ENCODE measurements at regions not wholly inside any gene's neighbourhood (a gene's known extent, or its start where the extent isn't known, plus 50 kb on each side); places are given as distances from the start of the nearest gene placed in this dataset.

DNA sequence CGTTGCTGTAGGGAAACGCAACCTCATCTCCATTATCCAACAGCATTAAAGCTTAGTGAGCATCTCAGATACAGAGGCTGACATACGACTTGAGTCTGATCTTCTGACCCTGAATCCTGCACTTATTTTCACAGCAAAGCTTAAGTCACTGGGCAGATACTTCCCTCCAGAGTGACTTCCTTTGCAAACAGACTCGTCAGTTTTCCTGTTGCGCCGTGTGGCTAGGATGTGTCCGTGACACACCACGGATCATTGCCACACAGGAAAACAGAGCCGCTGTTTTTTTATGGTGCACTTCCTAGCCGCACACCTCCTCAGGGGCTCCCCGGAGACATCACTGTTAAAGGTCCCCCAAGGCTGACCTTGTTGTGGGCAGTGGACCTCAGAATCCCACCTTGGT, 94.9 kb upstream of the MKI67 start:
- in situ Hi-C loops (cut with HindIII; ENCODE audit: extremely low pct_ligation_motif_present, low pct_unique_long_range_greater_than_20kb) (no loop called here), intact Hi-C loops (cut with micrococcal nuclease; ENCODE audit: unreplicated experiment) (no loop called here)
- ChIA-PET CTCF (ENCODE audit: low intra/inter-chr PET ratio, low total read pairs) (no interaction called here), POLR2A (no interaction called here)
- H3K27me3 ChIP-seq (ENCODE audit: control insufficient read depth in 1 of 2, insufficient read depth in 2 of 2, low read length in 2 of 2), result peaks cover 9 to 22% of the 10 kb centered on the region in 2 experiments; a peak in 4 of 5 replicates
- H3K27ac ChIP-seq (ENCODE audit: extremely low read length, insufficient read depth, low read length), result no peak overlapping the region
- DNase-seq (ENCODE audit: low spot score) (no peak), FAIRE-seq (no peak), ATAC-seq (no peak)
- H3K36me3 ChIP-seq (replicated peaks in 1 of 2; ENCODE audit: control insufficient read depth in 1 of 2, insufficient read depth in 2 of 2, low read length in 2 of 2), result no peaks in the 10 kb centered on the region
- H3K9me3 ChIP-seq (ENCODE audit: low read length), result no peaks in the 10 kb centered on the region
- no TSS peak for BruUV-seq (replicated peaks)
- H3K9ac ChIP-seq (ENCODE audit: insufficient read depth, low read depth, low read length), result no peak overlapping the region
- 38% methylated on average over 11 of the region's 11 CpGs for WGBS (ENCODE audit: low lambda C conversion rate)
- no peak overlapping the region for H2AFZ ChIP-seq (ENCODE audit: low read length)
- no peak overlapping the region for H3K4me3 ChIP-seq (replicated peaks in 1 of 3; ENCODE audit: insufficient read depth in 1 of 3, low read depth in 2 of 3, low read length in 3 of 3)
- peaks cover 7% of the 10 kb centered on the region; the same call in 1 of the 2 replicates for H3K4me1 ChIP-seq (ENCODE audit: insufficient read depth, low read length)
- no peak overlapping the region for H3K4me2 ChIP-seq (ENCODE audit: low read depth, low read length)
- H3K79me2 ChIP-seq (ENCODE audit: insufficient read depth, low read length), result no peaks in the 10 kb centered on the region
- no peaks in the 10 kb centered on the region for H4K20me1 ChIP-seq (ENCODE audit: insufficient read depth, low read length)
- TF ChIP-seq ZBTB7A (CRISPR knock-in tag; IDR thresholded peaks at IDR 0.05) (no peak), ZNF564 (CRISPR knock-in tag; IDR thresholded peaks at IDR 0.05) (no peak), ZNF709 (CRISPR knock-in tag; IDR thresholded peaks at IDR 0.05) (no peak), MXD4 (CRISPR knock-in tag; IDR thresholded peaks at IDR 0.05) (no peak), YEATS4 (CRISPR knock-in tag; IDR thresholded peaks at IDR 0.05; ENCODE audit: borderline replicate concordance) (no peak), ZNF713 (CRISPR knock-in tag; IDR thresholded peaks at IDR 0.05) (no peak), MXI1 (IDR thresholded peaks at IDR 0.05; ENCODE audit: borderline replicate concordance, low read depth, low read length) (no peak), TOE1 (CRISPR knock-in tag; IDR thresholded peaks at IDR 0.05) (no peak), ETV6 (CRISPR knock-in tag; conservative IDR thresholded peaks at IDR 0.05) (no peak), KLF16 (CRISPR knock-in tag; IDR thresholded peaks at IDR 0.05) (no peak), KLF13 (CRISPR knock-in tag; IDR thresholded peaks at IDR 0.05) (no peak), SALL2 (CRISPR knock-in tag; IDR thresholded peaks at IDR 0.05) (no peak), SMC3 (IDR thresholded peaks at IDR 0.05; ENCODE audit: low read length) (no peak), ZNF605 (CRISPR knock-in tag; IDR thresholded peaks at IDR 0.05) (no peak)
- TF ChIP-seq, protein P1, sequence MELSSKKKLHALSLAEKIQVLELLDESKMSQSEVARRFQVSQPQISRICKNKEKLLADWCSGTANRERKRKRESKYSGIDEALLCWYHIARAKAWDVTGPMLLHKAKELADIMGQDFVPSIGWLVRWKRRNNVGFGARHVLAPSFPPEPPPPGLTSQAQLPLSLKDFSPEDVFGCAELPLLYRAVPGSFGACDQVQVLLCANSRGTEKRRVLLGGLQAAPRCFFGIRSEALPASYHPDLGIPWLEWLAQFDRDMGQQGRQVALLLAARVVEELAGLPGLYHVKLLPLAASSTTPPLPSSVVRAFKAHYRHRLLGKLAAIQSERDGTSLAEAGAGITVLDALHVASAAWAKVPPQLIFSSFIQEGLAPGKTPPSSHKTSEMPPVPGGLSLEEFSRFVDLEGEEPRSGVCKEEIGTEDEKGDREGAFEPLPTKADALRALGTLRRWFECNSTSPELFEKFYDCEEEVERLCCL (CRISPR knock-in tag; IDR thresholded peaks at IDR 0.05; ENCODE audit: borderline replicate concordance), result no peak
- TF ChIP-seq, protein P2, sequence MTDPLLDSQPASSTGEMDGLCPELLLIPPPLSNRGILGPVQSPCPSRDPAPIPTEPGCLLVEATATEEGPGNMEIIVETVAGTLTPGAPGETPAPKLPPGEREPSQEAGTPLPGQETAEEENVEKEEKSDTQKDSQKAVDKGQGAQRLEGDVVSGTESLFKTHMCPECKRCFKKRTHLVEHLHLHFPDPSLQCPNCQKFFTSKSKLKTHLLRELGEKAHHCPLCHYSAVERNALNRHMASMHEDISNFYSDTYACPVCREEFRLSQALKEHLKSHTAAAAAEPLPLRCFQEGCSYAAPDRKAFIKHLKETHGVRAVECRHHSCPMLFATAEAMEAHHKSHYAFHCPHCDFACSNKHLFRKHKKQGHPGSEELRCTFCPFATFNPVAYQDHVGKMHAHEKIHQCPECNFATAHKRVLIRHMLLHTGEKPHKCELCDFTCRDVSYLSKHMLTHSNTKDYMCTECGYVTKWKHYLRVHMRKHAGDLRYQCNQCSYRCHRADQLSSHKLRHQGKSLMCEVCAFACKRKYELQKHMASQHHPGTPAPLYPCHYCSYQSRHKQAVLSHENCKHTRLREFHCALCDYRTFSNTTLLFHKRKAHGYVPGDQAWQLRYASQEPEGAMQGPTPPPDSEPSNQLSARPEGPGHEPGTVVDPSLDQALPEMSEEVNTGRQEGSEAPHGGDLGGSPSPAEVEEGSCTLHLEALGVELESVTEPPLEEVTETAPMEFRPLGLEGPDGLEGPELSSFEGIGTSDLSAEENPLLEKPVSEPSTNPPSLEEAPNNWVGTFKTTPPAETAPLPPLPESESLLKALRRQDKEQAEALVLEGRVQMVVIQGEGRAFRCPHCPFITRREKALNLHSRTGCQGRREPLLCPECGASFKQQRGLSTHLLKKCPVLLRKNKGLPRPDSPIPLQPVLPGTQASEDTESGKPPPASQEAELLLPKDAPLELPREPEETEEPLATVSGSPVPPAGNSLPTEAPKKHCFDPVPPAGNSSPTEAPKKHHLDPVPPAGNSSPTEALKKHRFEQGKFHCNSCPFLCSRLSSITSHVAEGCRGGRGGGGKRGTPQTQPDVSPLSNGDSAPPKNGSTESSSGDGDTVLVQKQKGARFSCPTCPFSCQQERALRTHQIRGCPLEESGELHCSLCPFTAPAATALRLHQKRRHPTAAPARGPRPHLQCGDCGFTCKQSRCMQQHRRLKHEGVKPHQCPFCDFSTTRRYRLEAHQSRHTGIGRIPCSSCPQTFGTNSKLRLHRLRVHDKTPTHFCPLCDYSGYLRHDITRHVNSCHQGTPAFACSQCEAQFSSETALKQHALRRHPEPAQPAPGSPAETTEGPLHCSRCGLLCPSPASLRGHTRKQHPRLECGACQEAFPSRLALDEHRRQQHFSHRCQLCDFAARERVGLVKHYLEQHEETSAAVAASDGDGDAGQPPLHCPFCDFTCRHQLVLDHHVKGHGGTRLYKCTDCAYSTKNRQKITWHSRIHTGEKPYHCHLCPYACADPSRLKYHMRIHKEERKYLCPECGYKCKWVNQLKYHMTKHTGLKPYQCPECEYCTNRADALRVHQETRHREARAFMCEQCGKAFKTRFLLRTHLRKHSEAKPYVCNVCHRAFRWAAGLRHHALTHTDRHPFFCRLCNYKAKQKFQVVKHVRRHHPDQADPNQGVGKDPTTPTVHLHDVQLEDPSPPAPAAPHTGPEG (CRISPR knock-in tag; IDR thresholded peaks at IDR 0.05), result no peak
- TF ChIP-seq, protein P3, sequence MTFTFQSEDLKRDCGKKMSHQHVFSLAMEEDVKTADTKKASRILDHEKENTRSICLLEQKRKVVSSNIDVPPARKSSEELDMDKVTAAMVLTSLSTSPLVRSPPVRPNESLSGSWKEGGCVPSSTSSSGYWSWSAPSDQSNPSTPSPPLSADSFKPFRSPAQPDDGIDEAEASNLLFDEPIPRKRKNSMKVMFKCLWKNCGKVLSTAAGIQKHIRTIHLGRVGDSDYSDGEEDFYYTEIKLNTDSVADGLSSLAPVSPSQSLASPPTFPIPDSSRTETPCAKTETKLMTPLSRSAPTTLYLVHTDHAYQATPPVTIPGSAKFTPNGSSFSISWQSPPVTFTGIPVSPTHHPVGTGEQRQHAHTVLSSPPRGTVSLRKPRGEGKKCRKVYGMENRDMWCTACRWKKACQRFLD (CRISPR knock-in tag; IDR thresholded peaks at IDR 0.05; ENCODE audit: borderline replicate concordance), result no peak
- TF ChIP-seq, protein P4, sequence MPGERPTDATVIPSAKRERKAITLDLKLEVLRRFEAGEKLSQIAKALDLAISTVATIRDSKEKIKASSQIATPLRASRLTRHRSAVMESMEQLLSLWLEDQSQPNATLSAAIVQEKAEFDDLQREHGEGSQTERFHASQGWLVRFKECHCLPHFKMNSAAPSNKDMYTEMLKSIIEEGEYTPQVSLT (CRISPR knock-in tag; IDR thresholded peaks at IDR 0.05; ENCODE audit: borderline replicate concordance, low read depth), result no peak

Data from HepG2 (cell line).